ENCODE measurements at regions not wholly inside any gene's neighbourhood (a gene's known extent, or its start where the extent isn't known, plus 50 kb on each side); places are given as distances from the start of the nearest gene placed in this dataset.

DNA sequence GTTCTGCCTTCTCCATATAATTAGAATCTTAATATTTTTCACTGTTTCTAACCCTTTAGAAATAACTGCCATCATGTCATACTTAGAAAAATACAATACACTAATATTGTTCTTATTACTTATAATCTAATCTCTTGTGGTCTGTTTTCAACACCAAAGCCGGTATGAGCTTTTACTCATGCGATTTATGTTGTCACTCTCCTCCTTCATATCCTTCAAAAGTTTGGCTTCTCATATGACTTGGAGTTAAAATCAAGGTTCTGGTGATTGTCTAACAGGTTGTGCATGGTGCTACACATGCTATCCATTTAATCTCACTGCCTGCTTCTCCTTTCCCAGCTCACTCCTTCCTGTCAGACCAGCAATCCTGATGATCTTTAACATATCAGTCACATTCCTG lies 1392.9 kb downstream of the ARAP2 start:
- TF ChIP-seq, protein P1, sequence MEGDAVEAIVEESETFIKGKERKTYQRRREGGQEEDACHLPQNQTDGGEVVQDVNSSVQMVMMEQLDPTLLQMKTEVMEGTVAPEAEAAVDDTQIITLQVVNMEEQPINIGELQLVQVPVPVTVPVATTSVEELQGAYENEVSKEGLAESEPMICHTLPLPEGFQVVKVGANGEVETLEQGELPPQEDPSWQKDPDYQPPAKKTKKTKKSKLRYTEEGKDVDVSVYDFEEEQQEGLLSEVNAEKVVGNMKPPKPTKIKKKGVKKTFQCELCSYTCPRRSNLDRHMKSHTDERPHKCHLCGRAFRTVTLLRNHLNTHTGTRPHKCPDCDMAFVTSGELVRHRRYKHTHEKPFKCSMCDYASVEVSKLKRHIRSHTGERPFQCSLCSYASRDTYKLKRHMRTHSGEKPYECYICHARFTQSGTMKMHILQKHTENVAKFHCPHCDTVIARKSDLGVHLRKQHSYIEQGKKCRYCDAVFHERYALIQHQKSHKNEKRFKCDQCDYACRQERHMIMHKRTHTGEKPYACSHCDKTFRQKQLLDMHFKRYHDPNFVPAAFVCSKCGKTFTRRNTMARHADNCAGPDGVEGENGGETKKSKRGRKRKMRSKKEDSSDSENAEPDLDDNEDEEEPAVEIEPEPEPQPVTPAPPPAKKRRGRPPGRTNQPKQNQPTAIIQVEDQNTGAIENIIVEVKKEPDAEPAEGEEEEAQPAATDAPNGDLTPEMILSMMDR (IDR thresholded peaks at IDR 0.05): no peak
- TF ChIP-seq ZFX (IDR thresholded peaks at IDR 0.05; ENCODE audit: borderline replicate concordance): no peak

Measured in 22Rv1 (cell line).